ENCODE measurements at regions not wholly inside any gene's neighbourhood (a gene's known extent, or its start where the extent isn't known, plus 50 kb on each side); places are given as distances from the start of the nearest gene placed in this dataset.
"Not testable (repeated sequence)": the region's sequence is repeated elsewhere in the genome, so short reads cannot be mapped to it uniquely, and the experiment has no call there.

- ATAC-seq (replicated peaks in 1 of 2) = no peak
- H3K27me3 Mint-ChIP-seq (ENCODE audit: low read depth) = peaks cover 30% of the 10 kb centered on the region
- no peaks in the 10 kb centered on the region for H3K36me3 Mint-ChIP-seq (ENCODE audit: insufficient read depth in 2 of 2)
- no peaks in the 10 kb centered on the region for H3K9me3 Mint-ChIP-seq
- H3K27ac Mint-ChIP-seq = no peak overlapping the region
- H3K4me1 Mint-ChIP-seq (ENCODE audit: low read depth) = no peaks in the 10 kb centered on the region
- no peak overlapping the region for H3K4me3 Mint-ChIP-seq
- no peak for DNase-seq
These were observed 89.2 kb upstream of the IL33 start for GRCh38 chr9:6126377-6126776.

GRCh38 chr9:6123416-6123815 is 92.2 kb upstream of the IL33 start:
- H3K27ac Mint-ChIP-seq = no peak overlapping the region

GRCh38 chr9:6121707-6122106 is 93.9 kb upstream of the IL33 start:
- Mint-ChIP-seq H3K27ac (no peak overlapping the region), H3K4me1 (ENCODE audit: low read depth) (no peaks in the 10 kb centered on the region), H3K4me3 (no peak overlapping the region), H3K9me3 (no peaks in the 10 kb centered on the region), H3K27me3 (ENCODE audit: low read depth) (no peaks in the 10 kb centered on the region), H3K36me3 (ENCODE audit: insufficient read depth in 2 of 2) (no peaks in the 10 kb centered on the region)
- no peak for ATAC-seq (replicated peaks in 1 of 2)
- no peak for DNase-seq

More at GRCh38 chr9:6123416-6123815, 92.2 kb upstream of the IL33 start:
- no peak for ATAC-seq (replicated peaks in 1 of 2)
- H3K27me3 Mint-ChIP-seq (ENCODE audit: low read depth) = peaks cover 6% of the 10 kb centered on the region
- DNase-seq = no peak
- no peaks in the 10 kb centered on the region for H3K36me3 Mint-ChIP-seq (ENCODE audit: insufficient read depth in 2 of 2)
- no peaks in the 10 kb centered on the region for H3K4me1 Mint-ChIP-seq (ENCODE audit: low read depth)
- no peaks in the 10 kb centered on the region for H3K9me3 Mint-ChIP-seq
- no peak overlapping the region for H3K4me3 Mint-ChIP-seq

GRCh38 chr9:6114424-6114823 is 99.0 kb upstream of the RANBP6 start:
- no peak overlapping the region for H3K27ac Mint-ChIP-seq
- no peak for DNase-seq
- H3K27me3 Mint-ChIP-seq (ENCODE audit: low read depth) = no peaks in the 10 kb centered on the region
- H3K4me1 Mint-ChIP-seq (ENCODE audit: low read depth) = no peaks in the 10 kb centered on the region
- no peaks in the 10 kb centered on the region for H3K36me3 Mint-ChIP-seq (ENCODE audit: insufficient read depth in 2 of 2)
- H3K9me3 Mint-ChIP-seq = no peaks in the 10 kb centered on the region
- no peak for ATAC-seq (replicated peaks in 1 of 2)
- no peak overlapping the region for H3K4me3 Mint-ChIP-seq

GRCh38 chr9:6113819-6114218 is 98.4 kb upstream of the RANBP6 start:
- ATAC-seq (replicated peaks in 1 of 2) (no peak), DNase-seq (no peak)
- H3K4me1 Mint-ChIP-seq (ENCODE audit: low read depth) = no peaks in the 10 kb centered on the region
- H3K27me3 Mint-ChIP-seq (ENCODE audit: low read depth) = no peaks in the 10 kb centered on the region
- no peak overlapping the region for H3K4me3 Mint-ChIP-seq
- no peaks in the 10 kb centered on the region for H3K9me3 Mint-ChIP-seq
- H3K36me3 Mint-ChIP-seq (ENCODE audit: insufficient read depth in 2 of 2) = no peaks in the 10 kb centered on the region
- H3K27ac Mint-ChIP-seq = no peak overlapping the region

GRCh38 chr9:6113312-6113711 is 97.9 kb upstream of the RANBP6 start:
- Mint-ChIP-seq H3K27me3 (ENCODE audit: low read depth) (no peaks in the 10 kb centered on the region), H3K4me3 (no peak overlapping the region), H3K36me3 (ENCODE audit: insufficient read depth in 2 of 2) (no peaks in the 10 kb centered on the region), H3K4me1 (ENCODE audit: low read depth) (no peaks in the 10 kb centered on the region), H3K27ac (no peak overlapping the region), H3K9me3 (no peaks in the 10 kb centered on the region)
- DNase-seq (no peak), ATAC-seq (replicated peaks in 1 of 2) (no peak)

- Mint-ChIP-seq H3K4me3 (no peak overlapping the region), H3K9me3 (no peaks in the 10 kb centered on the region), H3K4me1 (ENCODE audit: low read depth) (peaks cover 8% of the 10 kb centered on the region), H3K27me3 (ENCODE audit: low read depth) (no peaks in the 10 kb centered on the region), H3K27ac (no peak overlapping the region), H3K36me3 (ENCODE audit: insufficient read depth in 2 of 2) (no peaks in the 10 kb centered on the region)
- ATAC-seq (replicated peaks in 1 of 2) (no peak), DNase-seq (no peak)
These were observed 94.6 kb upstream of the RANBP6 start for GRCh38 chr9:6109986-6110385.

GRCh38 chr9:6109571-6109970 is 94.1 kb upstream of the RANBP6 start:
- DNase-seq = no peak
- Mint-ChIP-seq H3K4me1 (ENCODE audit: low read depth) (peaks cover 8% of the 10 kb centered on the region), H3K27me3 (ENCODE audit: low read depth) (no peaks in the 10 kb centered on the region), H3K9me3 (no peaks in the 10 kb centered on the region), H3K27ac (peak overlapping the region; percentile 65), H3K4me3 (no peak overlapping the region), H3K36me3 (ENCODE audit: insufficient read depth in 2 of 2) (no peaks in the 10 kb centered on the region)
- ATAC-seq (replicated peaks in 1 of 2) = peak in 1 of 2 donors; percentile 23

GRCh38 chr9:6106711-6107339 is 91.4 kb upstream of the RANBP6 start:
- Mint-ChIP-seq H3K9me3 (peaks cover 0 to 3% of the 10 kb centered on the region in 2 donors), H3K4me3 (no peak overlapping the region), H3K4me1 (ENCODE audit: low read depth) (peaks cover 8% of the 10 kb centered on the region), H3K36me3 (ENCODE audit: insufficient read depth in 2 of 2) (no peaks in the 10 kb centered on the region), H3K27me3 (ENCODE audit: low read depth) (no peaks in the 10 kb centered on the region), H3K27ac (no peak overlapping the region)
- peak in 1 of 2 donors; percentile 37 for ATAC-seq (replicated peaks in 1 of 2)
- no peak for DNase-seq

- Mint-ChIP-seq H3K27me3 (ENCODE audit: low read depth) (no peaks in the 10 kb centered on the region), H3K4me1 (ENCODE audit: low read depth) (peaks cover 8% of the 10 kb centered on the region)
These were observed 90.3 kb upstream of the RANBP6 start for GRCh38 chr9:6105738-6106137.

GRCh38 chr9:6104406-6104805 is 89.0 kb upstream of the RANBP6 start:
- H3K36me3 Mint-ChIP-seq (ENCODE audit: insufficient read depth in 2 of 2); H3K9me3 Mint-ChIP-seq; H3K27ac Mint-ChIP-seq; ATAC-seq (replicated peaks in 1 of 2); H3K4me1 Mint-ChIP-seq (ENCODE audit: low read depth); DNase-seq; H3K4me3 Mint-ChIP-seq: not testable (repeated sequence)
- peaks cover 12% of the 10 kb centered on the region for H3K27me3 Mint-ChIP-seq (ENCODE audit: low read depth)

More at GRCh38 chr9:6105738-6106137, 90.3 kb upstream of the RANBP6 start:
- Mint-ChIP-seq H3K27ac (no peak overlapping the region), H3K36me3 (ENCODE audit: insufficient read depth in 2 of 2) (no peaks in the 10 kb centered on the region), H3K9me3 (peaks cover 0 to 3% of the 10 kb centered on the region in 2 donors), H3K4me3 (no peak overlapping the region)
- ATAC-seq (replicated peaks in 1 of 2) (no peak), DNase-seq (no peak)

- not testable (repeated sequence) for H3K9me3 Mint-ChIP-seq; ATAC-seq (replicated peaks in 1 of 2); DNase-seq; H3K27ac Mint-ChIP-seq; H3K4me1 Mint-ChIP-seq (ENCODE audit: low read depth); H3K36me3 Mint-ChIP-seq (ENCODE audit: insufficient read depth in 2 of 2); H3K4me3 Mint-ChIP-seq
- peaks cover 16% of the 10 kb centered on the region for H3K27me3 Mint-ChIP-seq (ENCODE audit: low read depth)
These were observed 88.5 kb upstream of the RANBP6 start for GRCh38 chr9:6103911-6104310.

- not testable (repeated sequence) for H3K36me3 Mint-ChIP-seq (ENCODE audit: insufficient read depth in 2 of 2); H3K9me3 Mint-ChIP-seq; H3K4me1 Mint-ChIP-seq (ENCODE audit: low read depth); H3K27ac Mint-ChIP-seq
- DNase-seq (peak in 1 of 2 donors; percentile 15), ATAC-seq (replicated peaks in 1 of 2) (peak in 1 of 2 donors; percentile 78)
- Mint-ChIP-seq H3K4me3 (peak overlapping the region in 1 of 2 donors; percentile 39), H3K27me3 (ENCODE audit: low read depth) (peaks cover 16% of the 10 kb centered on the region)
These were observed 87.0 kb upstream of the RANBP6 start for GRCh38 chr9:6102336-6102987.

GRCh38 chr9:6101725-6102124 is 86.3 kb upstream of the RANBP6 start:
- H3K27ac Mint-ChIP-seq; ATAC-seq (replicated peaks in 1 of 2): not testable (repeated sequence)

More at GRCh38 chr9:6101725-6102124, 86.3 kb upstream of the RANBP6 start:
- DNase-seq; H3K36me3 Mint-ChIP-seq (ENCODE audit: insufficient read depth in 2 of 2); H3K4me1 Mint-ChIP-seq (ENCODE audit: low read depth); H3K4me3 Mint-ChIP-seq; H3K9me3 Mint-ChIP-seq: not testable (repeated sequence)
- H3K27me3 Mint-ChIP-seq (ENCODE audit: low read depth) = peaks cover 16% of the 10 kb centered on the region
